Left ventricle myocardium inferior (tissue), 1 donor: ENCODE measurements at regions not wholly inside any gene's neighbourhood (a gene's known extent, or its start where the extent isn't known, plus 50 kb on each side); places are given as distances from the start of the nearest gene placed in this dataset.
"Not testable (repeated sequence)": the region's sequence is repeated elsewhere in the genome, so short reads cannot be mapped to it uniquely, and the experiment has no call there.

Source experiments
- DNase-seq: peaks from one replicate; pipeline ENCODE4 v3.0.0-alpha.2; 2020
- H3K27ac ChIP-seq: fragments of 200-600 bp; replicated peaks from 2 replicates; pipeline ENCODE4 v1.8.0; 2021
- H3K27me3 ChIP-seq: fragments of 200-600 bp; 2 replicates; pipeline ENCODE4 v1.8.0; 2021; ENCODE audit warnings: low read depth
- H3K36me3 ChIP-seq: fragments of 200-600 bp; 2 replicates; pipeline ENCODE4 v1.8.0; 2021
- H3K4me1 ChIP-seq: fragments of 200-600 bp; 2 replicates; pipeline ENCODE4 v1.8.0; 2021
- H3K4me3 ChIP-seq: fragments of 200-600 bp; 2 replicates; pipeline ENCODE4 v1.8.0; 2021; ENCODE audit warnings: mild to moderate bottlenecking, moderate library complexity
- H3K9me3 ChIP-seq: fragments of 200-600 bp; replicated peaks from 2 replicates; pipeline ENCODE4 v1.8.0; 2021
- CTCF ChIP-seq: fragments of 200-600 bp; IDR thresholded peaks from 2 replicates; pipeline ENCODE4 v1.8.0; 2021; ENCODE audit warnings: antibody characterized with exemption, mild to moderate bottlenecking, borderline replicate concordance
- intact Hi-C: fragments of 100-400 bp; cut with micrococcal nuclease; formaldehyde crosslinking; loops from one replicate; pipeline ENCODE4 v1.11.0; 2022
- donor health status: DM: no; HTN: yes; CAD: no; lungs with severe emphysema.

- no peak for DNase-seq
- no peak overlapping the region for H3K27ac ChIP-seq
- no peak for TF ChIP-seq CTCF
- peaks cover 3% of the 10 kb centered on the region for H3K27me3 ChIP-seq
- H3K9me3 ChIP-seq: no peaks in the 10 kb centered on the region
- intact Hi-C loops: no loop called here
- no peaks in the 10 kb centered on the region for H3K4me1 ChIP-seq
- no peak overlapping the region for H3K4me3 ChIP-seq
- no peaks in the 10 kb centered on the region for H3K36me3 ChIP-seq
Measured at GRCh38 chr10:9339716-9340115, 1285.2 kb downstream of the GATA3 start.

GRCh38 chr10:9342885-9343570 lies 1288.5 kb downstream of the GATA3 start:
- Histone ChIP-seq H3K27ac (no peak overlapping the region), H3K9me3 (peaks cover 15% of the 10 kb centered on the region), H3K27me3 (no peaks in the 10 kb centered on the region), H3K36me3 (no peaks in the 10 kb centered on the region), H3K4me1 (no peaks in the 10 kb centered on the region), H3K4me3 (no peak overlapping the region)
- intact Hi-C loops: no loop called here
- TF ChIP-seq CTCF: peak; percentile 70
- no peak for DNase-seq

GRCh38 chr10:9347933-9348332 lies 1293.4 kb downstream of the GATA3 start:
- H3K4me1 ChIP-seq, H3K36me3 ChIP-seq, DNase-seq, H3K4me3 ChIP-seq, intact Hi-C loops, H3K27me3 ChIP-seq, H3K27ac ChIP-seq: not testable (repeated sequence)
- H3K9me3 ChIP-seq: peaks cover 19% of the 10 kb centered on the region

GRCh38 chr10:9357471-9357870 lies 1303.0 kb downstream of the GATA3 start:
- TF ChIP-seq CTCF: no peak
- no peaks in the 10 kb centered on the region for H3K27me3 ChIP-seq
- DNase-seq: no peak
- no peaks in the 10 kb centered on the region for H3K4me1 ChIP-seq
- H3K4me3 ChIP-seq: no peak overlapping the region
- peaks cover 8% of the 10 kb centered on the region for H3K9me3 ChIP-seq
- H3K36me3 ChIP-seq: no peaks in the 10 kb centered on the region
- no peak overlapping the region for H3K27ac ChIP-seq
- intact Hi-C loops: no loop called here

- intact Hi-C loops: no loop called here
- no peak for DNase-seq
- H3K27ac ChIP-seq: no peak overlapping the region
Measured at GRCh38 chr10:9362721-9363120, 1308.2 kb downstream of the GATA3 start.

More at GRCh38 chr10:9362721-9363120, 1308.2 kb downstream of the GATA3 start:
- Histone ChIP-seq H3K9me3 (no peaks in the 10 kb centered on the region), H3K4me1 (no peaks in the 10 kb centered on the region), H3K27me3 (no peaks in the 10 kb centered on the region), H3K36me3 (no peaks in the 10 kb centered on the region), H3K4me3 (no peak overlapping the region)
- TF ChIP-seq CTCF: no peak
